ENCODE measurements at regions not wholly inside any gene's neighbourhood (a gene's known extent, or its start where the extent isn't known, plus 50 kb on each side); places are given as distances from the start of the nearest gene placed in this dataset.

- no peak for TF ChIP-seq CTCF (IDR thresholded peaks at IDR 0.05)
- TF ChIP-seq POLR2A (IDR thresholded peaks at IDR 0.05): no peak
Observed at GRCh38 chr7:15805891-15806290, 119.4 kb upstream of the MEOX2 start.
